Gastroesophageal sphincter (tissue), 3 donors: ENCODE measurements at regions not wholly inside any gene's neighbourhood (a gene's known extent, or its start where the extent isn't known, plus 50 kb on each side); places are given as distances from the start of the nearest gene placed in this dataset.

ENCODE experiments used
- POLR2A ChIP-seq, 2 donors: fragments of 450-650 bp; IDR thresholded peaks; one replicate each; pipeline ENCODE4 v1.6.1; 2017; ENCODE audit warnings: antibody characterized with exemption in 2 of 2, mild to moderate bottlenecking in 2 of 2, moderate library complexity in 1 of 2
- POLR2AphosphoS5 ChIP-seq: sonication (generic); formaldehyde crosslinking; IDR thresholded peaks from one replicate; pipeline ENCODE4 v1.6.1; 2017; ENCODE audit warnings: antibody characterized with exemption
- TF ChIP-seq, protein P1 (sequence below), 4 experiments: fragments of 200-600 bp in 2 of 4; fragments of 450-650 bp in 2 of 4; sonication (generic) in 1 of 4; IDR thresholded peaks; one replicate each; pipeline ENCODE4 v1.5.1; 2017 to 2019; ENCODE audit warnings: antibody characterized with exemption in 4 of 4, mild to moderate bottlenecking in 2 of 4, moderate library complexity in 2 of 4

DNA sequence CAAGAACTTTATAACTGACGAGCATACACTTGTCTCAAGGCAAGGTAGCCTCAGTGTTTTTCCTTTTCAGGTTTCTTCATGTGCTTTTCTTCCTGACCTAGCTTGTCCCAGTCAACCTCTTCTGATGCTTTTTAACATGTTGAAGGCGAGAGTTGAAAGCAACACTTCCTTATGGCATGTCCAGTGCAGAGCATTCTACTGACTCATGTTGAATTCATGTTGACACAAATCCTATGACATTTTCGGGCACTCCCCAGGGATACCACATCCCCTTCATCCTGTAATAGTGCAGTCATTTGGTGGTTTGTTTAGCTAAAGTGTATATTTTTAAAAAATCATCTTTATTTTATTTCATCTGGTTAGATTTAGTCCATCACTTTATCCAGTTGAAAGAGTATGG lies 75.9 kb upstream of the CBLB start:
- TF ChIP-seq, protein P1, sequence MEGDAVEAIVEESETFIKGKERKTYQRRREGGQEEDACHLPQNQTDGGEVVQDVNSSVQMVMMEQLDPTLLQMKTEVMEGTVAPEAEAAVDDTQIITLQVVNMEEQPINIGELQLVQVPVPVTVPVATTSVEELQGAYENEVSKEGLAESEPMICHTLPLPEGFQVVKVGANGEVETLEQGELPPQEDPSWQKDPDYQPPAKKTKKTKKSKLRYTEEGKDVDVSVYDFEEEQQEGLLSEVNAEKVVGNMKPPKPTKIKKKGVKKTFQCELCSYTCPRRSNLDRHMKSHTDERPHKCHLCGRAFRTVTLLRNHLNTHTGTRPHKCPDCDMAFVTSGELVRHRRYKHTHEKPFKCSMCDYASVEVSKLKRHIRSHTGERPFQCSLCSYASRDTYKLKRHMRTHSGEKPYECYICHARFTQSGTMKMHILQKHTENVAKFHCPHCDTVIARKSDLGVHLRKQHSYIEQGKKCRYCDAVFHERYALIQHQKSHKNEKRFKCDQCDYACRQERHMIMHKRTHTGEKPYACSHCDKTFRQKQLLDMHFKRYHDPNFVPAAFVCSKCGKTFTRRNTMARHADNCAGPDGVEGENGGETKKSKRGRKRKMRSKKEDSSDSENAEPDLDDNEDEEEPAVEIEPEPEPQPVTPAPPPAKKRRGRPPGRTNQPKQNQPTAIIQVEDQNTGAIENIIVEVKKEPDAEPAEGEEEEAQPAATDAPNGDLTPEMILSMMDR (IDR thresholded peaks at IDR 0.05) = no peak
- TF ChIP-seq POLR2AphosphoS5 (no peak), POLR2A (IDR thresholded peaks at IDR 0.05) (no peak)
